GM19239 (cell line): ENCODE measurements at regions not wholly inside any gene's neighbourhood (a gene's known extent, or its start where the extent isn't known, plus 50 kb on each side); places are given as distances from the start of the nearest gene placed in this dataset.

Experiments
- DNase-seq: peaks from one replicate; pipeline ENCODE4 v3.0.0; 2011; ENCODE audit warnings: low spot score; ENCODE audit not compliant: insufficient read length
- FAIRE-seq: peaks from 2 replicates; lab custom pipeline; 2011; peaks lifted over from hg19 to GRCh38; lab: Jason Lieb, UNC

DNA sequence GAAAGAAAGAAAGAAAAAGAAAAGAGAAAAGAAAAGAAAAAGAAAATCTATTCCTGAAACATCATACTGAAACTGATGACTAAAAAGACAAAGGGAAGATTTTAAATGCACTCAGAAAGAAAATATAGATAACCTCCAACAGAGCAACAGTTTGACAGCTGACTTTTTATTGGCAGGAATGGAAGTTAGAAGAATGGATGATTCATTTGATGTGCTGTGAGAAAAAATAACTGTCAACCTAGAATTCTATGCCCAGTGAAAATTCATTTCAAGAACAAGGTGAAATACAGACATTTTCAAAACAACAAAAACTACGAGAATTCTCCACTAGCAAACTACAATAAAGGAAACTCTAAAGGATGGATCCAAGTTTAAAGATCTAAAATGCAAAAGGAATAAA is 50.5 kb upstream of the HSPA12A start:
- FAIRE-seq (no peak), DNase-seq (no peak)

DNA sequence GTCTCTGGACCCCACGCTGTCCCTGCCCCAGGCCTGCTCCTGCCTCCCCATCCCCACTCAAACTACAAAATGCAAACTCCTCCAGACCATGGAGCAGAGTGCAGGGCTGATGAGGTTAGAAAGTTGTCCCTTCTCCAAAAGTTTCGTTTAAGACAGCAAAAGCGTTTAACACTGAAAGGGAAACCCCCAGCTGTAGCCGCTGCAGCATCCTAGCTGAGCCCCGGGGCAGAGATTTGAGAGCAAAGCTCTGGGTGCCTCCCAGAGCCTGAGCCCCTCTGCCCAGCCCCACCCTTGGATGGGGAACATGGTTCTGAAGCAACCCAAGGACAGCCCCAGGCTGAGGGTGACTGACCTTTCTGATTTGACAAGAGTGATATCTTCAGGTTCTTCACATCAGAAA is 52.8 kb upstream of the ENO4 start:
- FAIRE-seq, result no peak

DNA sequence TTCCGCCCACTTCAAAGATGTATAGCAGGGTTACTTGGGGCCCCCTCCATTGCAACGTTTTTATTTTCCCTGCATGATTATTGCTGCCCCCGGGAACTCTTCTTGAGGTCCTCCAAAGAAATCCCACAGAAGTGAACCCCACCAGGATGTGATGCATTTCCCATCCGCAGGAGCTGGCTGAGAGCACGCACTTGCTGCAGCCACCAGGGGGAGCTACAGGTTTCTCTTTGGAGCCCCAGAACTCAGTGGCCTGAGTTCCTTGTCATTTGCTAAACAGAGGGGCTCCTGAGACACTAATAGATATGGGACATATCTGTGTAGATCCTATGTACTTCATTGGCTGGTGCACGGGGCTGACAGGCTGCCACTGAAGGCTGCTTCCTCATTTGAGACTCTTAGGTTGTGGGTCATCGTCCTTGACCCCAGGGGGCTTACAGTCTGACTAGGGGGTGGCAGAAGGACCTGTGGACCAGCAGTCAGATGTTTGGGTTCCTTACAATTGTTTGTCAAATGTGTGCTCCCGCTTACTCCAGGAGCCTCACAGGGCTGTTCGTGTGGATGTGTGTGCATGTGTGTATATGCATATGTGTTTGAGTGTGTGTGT is 52.3 kb upstream of the ENO4 start:
- FAIRE-seq, result peak; percentile 91
- DNase-seq, result peak; percentile 62

More for the DNA sequence above, 52.8 kb upstream of the ENO4 start:
- no peak for DNase-seq

DNA sequence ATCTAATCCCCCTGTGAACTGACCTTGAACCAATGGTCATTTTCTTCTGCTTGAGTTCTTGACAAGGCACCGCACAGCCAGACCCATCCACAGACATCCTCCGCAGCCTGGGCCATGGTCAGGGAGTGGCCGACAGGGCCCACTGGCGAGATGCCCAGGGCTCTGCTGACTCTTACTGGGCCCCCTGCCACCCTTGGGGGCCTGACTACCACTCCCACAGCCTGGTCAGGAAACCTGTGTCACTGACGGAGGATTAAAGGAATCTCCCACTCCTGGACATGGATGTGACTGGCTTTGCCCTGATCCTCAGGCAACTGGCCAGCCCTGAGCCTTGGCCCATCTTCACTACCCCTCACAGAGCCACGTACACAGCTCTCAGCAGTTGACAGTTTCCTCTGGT is 50.4 kb upstream of the ENO4 start:
- no peak for FAIRE-seq
- DNase-seq, result no peak
